Mesenchymal stem cell (in vitro differentiated cells and primary cell): ENCODE measurements at regions not wholly inside any gene's neighbourhood (a gene's known extent, or its start where the extent isn't known, plus 50 kb on each side); places are given as distances from the start of the nearest gene placed in this dataset.

Experiments
- DNase-seq: peaks from one replicate; pipeline ENCODE4 v3.0.0-alpha.2; 2013
- H2AFZ ChIP-seq: one replicate; pipeline ENCODE4 v1.6.1; 2013; ENCODE audit warnings: low read depth, mild to moderate bottlenecking, control low read depth, inconsistent platforms, low read length, moderate library complexity
- H2AK5ac ChIP-seq: 2 replicates; pipeline ENCODE4 v1.6.1; 2013; ENCODE audit warnings: low read length, moderate library complexity, mild to moderate bottlenecking, inconsistent platforms; ENCODE audit not compliant: severe bottlenecking
- H2BK120ac ChIP-seq: one replicate; pipeline ENCODE4 v1.6.1; 2013; ENCODE audit warnings: low read depth, mild to moderate bottlenecking, inconsistent platforms, low read length, moderate library complexity
- H2BK12ac ChIP-seq, 2 experiments: one replicate each; pipeline ENCODE4 v1.6.1; 2013; ENCODE audit warnings: inconsistent platforms in 2 of 2, low read length in 2 of 2, mild to moderate bottlenecking in 2 of 2, moderate library complexity in 2 of 2, control low read depth in 1 of 2
- H2BK15ac ChIP-seq: one replicate; pipeline ENCODE4 v1.6.1; 2013; ENCODE audit warnings: mild to moderate bottlenecking, low read depth, inconsistent platforms; ENCODE audit not compliant: poor library complexity, severe bottlenecking
- H2BK5ac ChIP-seq: 2 replicates; pipeline ENCODE4 v1.6.1; 2013; ENCODE audit warnings: low read depth, mild to moderate bottlenecking, low read length, control low read depth, inconsistent platforms; ENCODE audit not compliant: poor library complexity, severe bottlenecking
- H3K14ac ChIP-seq, 2 experiments: one replicate each; pipeline ENCODE4 v1.6.1; 2013; ENCODE audit warnings: inconsistent platforms in 2 of 2, low read length in 2 of 2, control low read depth in 1 of 2, mild to moderate bottlenecking in 1 of 2, moderate library complexity in 1 of 2
- H3K18ac ChIP-seq, 2 experiments: one replicate each; pipeline ENCODE4 v1.6.1; 2013; ENCODE audit warnings: inconsistent platforms in 2 of 2, low read length in 2 of 2, control low read depth in 1 of 2, low read depth in 1 of 2, mild to moderate bottlenecking in 1 of 2
- H3K23ac ChIP-seq, 2 experiments: one replicate each; pipeline ENCODE4 v1.6.1; 2013; ENCODE audit warnings: inconsistent platforms in 2 of 2, low read length in 2 of 2, mild to moderate bottlenecking in 2 of 2, moderate library complexity in 2 of 2, control low read depth in 1 of 2
- H3K27ac ChIP-seq: 2 replicates; pipeline ENCODE4 v1.5.1; 2013; ENCODE audit warnings: mild to moderate bottlenecking, moderate library complexity, low read length, control low read depth, inconsistent platforms; ENCODE audit not compliant: poor library complexity, severe bottlenecking
- H3K27me3 ChIP-seq, 2 experiments: 2 replicates each; pipeline versions ENCODE4 v1.6.1 to v1.7.0; 2013; ENCODE audit warnings: low read length in 2 of 2, mild to moderate bottlenecking in 2 of 2, moderate library complexity in 2 of 2, control low read depth in 1 of 2, inconsistent platforms in 1 of 2; ENCODE audit not compliant: control insufficient read depth in 1 of 2, insufficient read depth in 1 of 2
- H3K36me3 ChIP-seq, 2 experiments: 2 replicates each; pipeline versions ENCODE4 v1.6.1 to v1.7.0; 2013; ENCODE audit warnings: low read length in 2 of 2, control low read depth in 1 of 2, inconsistent platforms in 1 of 2, low read depth in 1 of 2, mild to moderate bottlenecking in 1 of 2; ENCODE audit not compliant: insufficient read depth in 2 of 2, control insufficient read depth in 1 of 2
- H3K4ac ChIP-seq, 2 experiments: one replicate each; pipeline ENCODE4 v1.6.1; 2013; ENCODE audit warnings: inconsistent platforms in 2 of 2, low read length in 2 of 2, mild to moderate bottlenecking in 2 of 2, moderate library complexity in 2 of 2, control low read depth in 1 of 2, low read depth in 1 of 2
- H3K4me1 ChIP-seq: 2 replicates; pipeline ENCODE4 v1.6.1; 2013; ENCODE audit warnings: low read depth, low read length, control low read depth; ENCODE audit not compliant: control insufficient read depth, insufficient read depth
- H3K4me2 ChIP-seq: 2 replicates; pipeline ENCODE4 v1.6.1; 2013; ENCODE audit warnings: low read length, mild to moderate bottlenecking, inconsistent platforms; ENCODE audit not compliant: poor library complexity, severe bottlenecking
- H3K4me3 ChIP-seq, 2 experiments: 2 replicates each; pipeline versions ENCODE4 v1.5.1 to v1.7.0; 2013; ENCODE audit warnings: low read length in 2 of 2, mild to moderate bottlenecking in 2 of 2, control low read depth in 1 of 2, low read depth in 1 of 2; ENCODE audit not compliant: insufficient read depth in 1 of 2
- H3K79me1 ChIP-seq: replicated peaks from 2 replicates; pipeline ENCODE4 v1.6.1; 2013; ENCODE audit warnings: mild to moderate bottlenecking, control low read depth, low read length, inconsistent platforms; ENCODE audit not compliant: poor library complexity, severe bottlenecking
- H3K9ac ChIP-seq: 2 replicates; pipeline ENCODE4 v1.7.0; 2013; ENCODE audit warnings: mild to moderate bottlenecking, low read length, moderate library complexity
- H3K9me3 ChIP-seq: 2 replicates; pipeline ENCODE4 v1.7.0; 2013; ENCODE audit warnings: mild to moderate bottlenecking, low read length; ENCODE audit not compliant: control insufficient read depth
- H4K8ac ChIP-seq: one replicate; pipeline ENCODE4 v1.6.1; 2013; ENCODE audit warnings: inconsistent platforms, mild to moderate bottlenecking, low read length, moderate library complexity
- H4K91ac ChIP-seq: one replicate; pipeline ENCODE4 v1.6.1; 2013; ENCODE audit warnings: mild to moderate bottlenecking, low read length, inconsistent platforms
- WGBS: methylation state at CpG from one replicate; pipeline ENCODE4 v1.1.7; 2013; ENCODE audit warnings: mixed read lengths; 5-methylcytosine and 5-hydroxymethylcytosine counted together

DNA sequence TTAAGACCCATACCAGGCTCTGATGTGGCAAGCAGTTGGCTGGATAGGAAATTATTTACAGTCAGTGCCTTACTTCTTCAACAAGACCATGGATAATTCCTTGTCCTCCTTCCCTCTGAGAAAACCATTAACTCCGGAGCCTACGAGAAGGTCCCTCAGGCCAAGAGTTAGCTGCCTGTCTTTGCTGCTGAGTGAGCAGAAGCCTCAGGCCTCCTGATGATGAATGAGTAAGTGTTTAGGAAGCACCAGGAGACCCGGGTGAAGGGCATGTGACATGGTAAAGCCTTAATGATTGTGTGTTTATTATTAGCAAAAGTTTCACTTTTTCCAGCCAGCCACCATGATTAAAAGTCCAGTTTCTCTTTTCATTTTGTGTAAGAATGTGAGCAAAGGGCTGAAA lies 174.9 kb upstream of the TOPAZ1 start:
- H3K9ac ChIP-seq, result peak overlapping the region; percentile 26
- no peak overlapping the region for H2BK12ac ChIP-seq
- H3K9me3 ChIP-seq, result no peaks in the 10 kb centered on the region
- H2BK5ac ChIP-seq, result no peak overlapping the region
- no peak overlapping the region for H3K14ac ChIP-seq
- no peak overlapping the region for H3K4me3 ChIP-seq
- no peak overlapping the region for H2BK120ac ChIP-seq
- no peak overlapping the region for H4K91ac ChIP-seq
- 86% methylated on average over 2 of the region's 3 CpGs for WGBS
- H3K27ac ChIP-seq, result no peak overlapping the region
- DNase-seq, result no peak
- H3K4me1 ChIP-seq, result peaks cover 12% of the 10 kb centered on the region
- no peak overlapping the region for H3K23ac ChIP-seq
- peaks cover 0 to 3% of the 10 kb centered on the region in 2 experiments for H3K36me3 ChIP-seq
- no peaks in the 10 kb centered on the region for H3K27me3 ChIP-seq
- peaks cover 2% of the 10 kb centered on the region for H3K79me1 ChIP-seq
- H2BK15ac ChIP-seq, result no peak overlapping the region
- H3K18ac ChIP-seq, result no peak overlapping the region
- no peak overlapping the region for H2AK5ac ChIP-seq
- no peak overlapping the region for H2AFZ ChIP-seq
- H3K4ac ChIP-seq, result no peak overlapping the region
- no peak overlapping the region for H4K8ac ChIP-seq
- H3K4me2 ChIP-seq, result no peak overlapping the region

DNA sequence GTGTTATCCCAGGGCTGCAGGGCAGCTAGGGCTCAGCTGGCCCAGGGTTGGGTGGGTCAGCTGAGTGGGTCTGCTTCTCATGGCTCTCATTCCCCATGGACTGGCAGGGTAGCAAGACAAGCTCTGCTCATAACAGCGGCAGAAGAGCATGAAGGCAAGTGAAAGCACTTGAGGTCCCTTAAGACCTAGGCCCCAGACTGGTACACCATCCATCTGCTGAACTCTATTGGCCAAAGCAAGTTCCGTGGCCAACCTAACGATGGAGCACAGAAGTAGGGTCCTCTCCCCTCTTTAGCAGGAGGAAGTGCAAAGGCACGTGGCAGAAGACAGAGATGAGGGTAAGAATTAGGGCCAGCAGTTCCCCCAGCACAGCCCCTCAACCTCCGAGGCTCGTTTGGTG lies 174.3 kb upstream of the TOPAZ1 start:
- no peak for DNase-seq
- Histone ChIP-seq H2BK15ac (no peak overlapping the region), H2AK5ac (no peak overlapping the region), H3K27ac (no peak overlapping the region), H3K4me3 (no peak overlapping the region), H3K9me3 (no peaks in the 10 kb centered on the region), H3K79me1 (peaks cover 2% of the 10 kb centered on the region), H3K4ac (no peak overlapping the region), H2BK5ac (no peak overlapping the region), H2BK12ac (no peak overlapping the region), H3K4me1 (peaks cover 9% of the 10 kb centered on the region), H3K27me3 (no peaks in the 10 kb centered on the region), H3K18ac (no peak overlapping the region), H3K9ac (peak overlapping the region; percentile 26), H4K91ac (no peak overlapping the region), H3K23ac (no peak overlapping the region), H4K8ac (no peak overlapping the region), H3K36me3 (peaks cover 2 to 4% of the 10 kb centered on the region in 2 experiments), H2BK120ac (no peak overlapping the region), H2AFZ (no peak overlapping the region), H3K14ac (no peak overlapping the region), H3K4me2 (no peak overlapping the region)
- WGBS, result 73% methylated on average over 6 of the region's 6 CpGs

DNA sequence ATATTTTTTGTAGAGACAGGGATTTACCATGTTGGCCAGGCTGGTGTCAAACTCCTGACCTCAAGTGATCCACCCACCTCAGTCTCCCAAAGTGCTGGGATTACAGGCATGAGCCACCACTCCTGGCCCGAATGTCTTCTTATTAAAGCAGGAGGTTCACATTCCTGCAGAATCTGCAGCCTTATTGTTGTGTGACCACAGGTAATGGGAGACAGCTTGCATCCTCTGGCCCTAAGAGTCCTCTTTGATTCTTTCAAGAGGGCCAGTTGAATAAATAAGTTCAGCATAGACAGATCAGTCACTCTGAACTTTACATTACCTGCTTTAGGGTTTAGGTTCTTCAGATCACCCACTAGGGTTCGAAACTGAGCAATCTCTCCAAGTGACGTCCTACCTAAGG lies 172.9 kb upstream of the TOPAZ1 start:
- H2BK12ac ChIP-seq, result no peak overlapping the region
- H3K27ac ChIP-seq, result no peak overlapping the region
- no peak overlapping the region for H3K18ac ChIP-seq
- H4K8ac ChIP-seq, result no peak overlapping the region
- no peaks in the 10 kb centered on the region for H3K9me3 ChIP-seq
- H2AFZ ChIP-seq, result no peak overlapping the region
- H3K14ac ChIP-seq, result no peak overlapping the region
- DNase-seq, result no peak
- peaks cover 4% of the 10 kb centered on the region for H3K79me1 ChIP-seq
- H2BK5ac ChIP-seq, result no peak overlapping the region
- H3K27me3 ChIP-seq, result no peaks in the 10 kb centered on the region
- no peak overlapping the region for H4K91ac ChIP-seq
- no peak overlapping the region for H3K9ac ChIP-seq
- H3K23ac ChIP-seq, result no peak overlapping the region
- H3K4me1 ChIP-seq, result peaks cover 9% of the 10 kb centered on the region
- no peak overlapping the region for H2BK120ac ChIP-seq
- no peak overlapping the region for H2AK5ac ChIP-seq
- H3K4me3 ChIP-seq, result no peak overlapping the region
- no peak overlapping the region for H3K4ac ChIP-seq
- WGBS, result 88% methylated on average over 3 of the region's 3 CpGs
- no peak overlapping the region for H2BK15ac ChIP-seq
- H3K4me2 ChIP-seq, result no peak overlapping the region
- peaks cover 8 to 10% of the 10 kb centered on the region in 2 experiments for H3K36me3 ChIP-seq

DNA sequence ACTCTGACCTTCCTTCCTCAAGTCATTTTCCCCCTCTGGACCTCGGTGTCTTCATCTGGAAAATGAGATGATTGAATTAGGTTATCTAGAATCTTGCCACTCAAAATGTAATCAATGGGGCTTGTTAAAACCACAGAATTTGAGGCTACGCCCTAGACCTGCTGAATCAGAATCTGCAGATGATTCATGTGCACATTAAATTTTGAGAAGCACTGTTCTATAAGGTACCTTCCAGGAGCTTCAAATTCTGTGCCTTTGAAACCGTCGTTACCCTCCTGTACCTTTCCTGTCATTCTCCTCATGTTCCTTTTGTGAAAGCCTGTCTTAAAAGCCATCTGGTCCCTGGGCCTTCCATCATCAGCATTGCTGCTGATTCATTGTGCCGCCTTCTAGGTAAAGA lies 172.4 kb upstream of the TOPAZ1 start:
- Histone ChIP-seq H2BK5ac (no peak overlapping the region), H3K9me3 (no peaks in the 10 kb centered on the region), H3K27me3 (no peaks in the 10 kb centered on the region), H3K79me1 (peaks cover 4% of the 10 kb centered on the region), H3K9ac (peak overlapping the region; percentile 10), H4K8ac (no peak overlapping the region), H3K36me3 (peaks cover 8 to 10% of the 10 kb centered on the region in 2 experiments), H4K91ac (no peak overlapping the region), H2BK12ac (no peak overlapping the region), H2AFZ (no peak overlapping the region), H3K4me1 (peaks cover 9% of the 10 kb centered on the region), H3K14ac (no peak overlapping the region), H3K23ac (no peak overlapping the region), H3K27ac (no peak overlapping the region), H2BK15ac (no peak overlapping the region), H3K4me2 (no peak overlapping the region), H2AK5ac (no peak overlapping the region), H2BK120ac (no peak overlapping the region), H3K18ac (no peak overlapping the region), H3K4me3 (no peak overlapping the region), H3K4ac (no peak overlapping the region)
- DNase-seq, result no peak
- 70% methylated on average over 5 of the region's 5 CpGs for WGBS
